IMR-90 (cell line): ENCODE measurements at regions not wholly inside any gene's neighbourhood (a gene's known extent, or its start where the extent isn't known, plus 50 kb on each side); places are given as distances from the start of the nearest gene placed in this dataset.
A peak's percentile ranks its signal among the peaks of the same experiment; 100 is the strongest.

Experiments
- ATAC-seq: fragments of 200-7000 bp; cut with Tn5 transposase; 2 replicates; pipeline ENCODE4 v1.9.1; 2020; ENCODE audit warnings: low read depth, mild to moderate bottlenecking, moderate library complexity
- BruUV-seq: library from RNA; stranded (reverse); fragments of 400-500 nt; replicated peaks from 2 replicates; lab custom pipeline; 2021; lab: Mats Ljungman, UMichigan
- CTCF ChIA-PET: fragments of 300-600 bp; formaldehyde crosslinking; extraction: SDS; loops from one replicate; lab custom pipeline; 2021; ENCODE audit warnings: antibody characterized with exemption; lab: Yijun Ruan, JAX
- POLR2A ChIA-PET: fragments of 300-600 bp; sonication (Branson Sonifier 250); formaldehyde crosslinking; loops from one replicate; lab custom pipeline; 2022; ENCODE audit warnings: antibody characterized with exemption; ENCODE audit not compliant: unreplicated experiment; lab: Charles Lee
- DNase-seq: peaks from one replicate; pipeline ENCODE4 v3.0.0; 2013
- H2AFZ ChIP-seq: replicated peaks from 2 replicates; pipeline ENCODE3; 2013; ENCODE audit warnings: low read length, mild to moderate bottlenecking; ENCODE audit not compliant: poor library complexity
- H2AK5ac ChIP-seq: 2 replicates; pipeline ENCODE4 v1.6.1; 2013; ENCODE audit warnings: low read depth, low read length, inconsistent platforms
- H2AK9ac ChIP-seq: replicated peaks from 2 replicates; pipeline ENCODE3; 2013; ENCODE audit warnings: mild to moderate bottlenecking, low read depth, low read length, moderate library complexity; ENCODE audit not compliant: poor library complexity
- H2BK120ac ChIP-seq: 2 replicates; pipeline ENCODE4 v1.6.1; 2013; ENCODE audit warnings: low read depth, low read length, inconsistent platforms
- H2BK15ac ChIP-seq: 3 replicates; pipeline ENCODE4 v1.6.1; 2013; ENCODE audit warnings: low read depth, low read length, inconsistent platforms
- H2BK20ac ChIP-seq: 2 replicates; pipeline ENCODE4 v1.6.1; 2013; ENCODE audit warnings: low read depth, mild to moderate bottlenecking, inconsistent platforms, low read length, moderate library complexity
- H2BK5ac ChIP-seq: 2 replicates; pipeline ENCODE4 v1.6.1; 2013; ENCODE audit warnings: mild to moderate bottlenecking, low read depth, low read length, inconsistent platforms; ENCODE audit not compliant: poor library complexity, severe bottlenecking
- H3K14ac ChIP-seq: replicated peaks from 2 replicates; pipeline ENCODE4 v1.6.1; 2013; ENCODE audit warnings: low read depth, low read length, inconsistent platforms
- H3K18ac ChIP-seq: 2 replicates; pipeline ENCODE4 v1.6.1; 2013; ENCODE audit warnings: low read depth, low read length, control low read depth
- H3K23ac ChIP-seq: 2 replicates; pipeline ENCODE4 v1.6.1; 2013; ENCODE audit warnings: low read depth, low read length, inconsistent platforms
- H3K27ac ChIP-seq: 2 replicates; pipeline ENCODE4 v1.5.1; 2013; ENCODE audit warnings: mild to moderate bottlenecking, control low read depth, low read length; ENCODE audit not compliant: insufficient read depth
- H3K27me3 ChIP-seq: 2 replicates; pipeline ENCODE4 v1.6.1; 2013; ENCODE audit warnings: low read length; ENCODE audit not compliant: control insufficient read depth, insufficient read depth
- H3K36me3 ChIP-seq: 2 replicates; pipeline ENCODE4 v1.6.1; 2013; ENCODE audit warnings: low read length, mixed read lengths; ENCODE audit not compliant: control insufficient read depth, insufficient read depth
- H3K4ac ChIP-seq: 2 replicates; pipeline ENCODE4 v1.6.1; 2013; ENCODE audit warnings: low read depth, low read length, inconsistent platforms
- H3K4me1 ChIP-seq: 2 replicates; pipeline ENCODE4 v1.6.1; 2013; ENCODE audit warnings: low read length, mixed read lengths; ENCODE audit not compliant: control insufficient read depth, insufficient read depth
- H3K4me2 ChIP-seq: 2 replicates; pipeline ENCODE4 v1.6.1; 2013; ENCODE audit warnings: low read depth, mild to moderate bottlenecking, control low read depth, low read length, moderate library complexity
- H3K4me3 ChIP-seq: 2 replicates; pipeline ENCODE4 v1.5.1; 2013; ENCODE audit warnings: low read depth, mild to moderate bottlenecking, control low read depth, low read length, moderate library complexity; ENCODE audit not compliant: insufficient read depth
- H3K56ac ChIP-seq: 2 replicates; pipeline ENCODE4 v1.6.1; 2013; ENCODE audit warnings: low read length, inconsistent platforms; ENCODE audit not compliant: insufficient read depth; ENCODE audit errors: extremely low read depth
- H3K79me1 ChIP-seq, 2 experiments: 2 replicates each; pipeline ENCODE4 v1.6.1; 2013; ENCODE audit warnings: low read length in 2 of 2, inconsistent platforms in 1 of 2, low read depth in 1 of 2
- H3K9ac ChIP-seq: 2 replicates; pipeline ENCODE4 v1.6.1; 2013; ENCODE audit warnings: low read depth, low read length, control low read depth
- H3K9me1 ChIP-seq: 2 replicates; pipeline ENCODE4 v1.6.1; 2013; ENCODE audit warnings: low read length, inconsistent platforms; ENCODE audit not compliant: insufficient read depth
- H3K9me3 ChIP-seq: 2 replicates; pipeline ENCODE4 v1.6.1; 2013; ENCODE audit warnings: low read length; ENCODE audit not compliant: control insufficient read depth, insufficient read depth
- H4K20me1 ChIP-seq: 2 replicates; pipeline ENCODE4 v1.6.1; 2013; ENCODE audit warnings: low read length, inconsistent platforms; ENCODE audit not compliant: insufficient read depth
- H4K5ac ChIP-seq: 2 replicates; pipeline ENCODE4 v1.6.1; 2013; ENCODE audit warnings: mild to moderate bottlenecking, low read depth, low read length, control low read depth
- H4K8ac ChIP-seq, 2 experiments: 2 replicates each; pipeline ENCODE4 v1.6.1; 2013; ENCODE audit warnings: low read depth in 2 of 2, low read length in 2 of 2, control low read depth in 1 of 2, inconsistent platforms in 1 of 2
- H4K91ac ChIP-seq: 2 replicates; pipeline ENCODE4 v1.6.1; 2013; ENCODE audit warnings: low read depth, low read length, inconsistent platforms; ENCODE audit not compliant: insufficient read depth
- FOS ChIP-seq: fragments of 150-350 bp; IDR thresholded peaks from 2 replicates; pipeline ENCODE4 v1.6.1; 2016; ENCODE audit warnings: low read depth, low read length
- MAFK ChIP-seq: IDR thresholded peaks from 2 replicates; pipeline ENCODE4 v1.6.1; 2012; ENCODE audit warnings: low read depth, low read length, improper control_type of control experiment
- MAZ ChIP-seq: IDR thresholded peaks from 2 replicates; pipeline ENCODE4 v1.6.1; 2012; ENCODE audit warnings: low read depth, mild to moderate bottlenecking, low read length, improper control_type of control experiment, moderate library complexity, borderline replicate concordance
- POLR2A ChIP-seq: IDR thresholded peaks from 2 replicates; pipeline ENCODE4 v1.6.1; 2012; ENCODE audit warnings: mild to moderate bottlenecking, low read depth, low read length
- WGBS, 2 experiments: methylation state at CpG; one replicate each; pipeline versions ENCODE4 v1.1.5 to v1.1.7; 2013; ENCODE audit warnings: missing lambda C conversion rate in 2 of 2; ENCODE audit not compliant: insufficient read length in 1 of 2; ENCODE audit errors: extremely low coverage in 2 of 2; 5-methylcytosine and 5-hydroxymethylcytosine counted together
- dilution Hi-C: fragments of 300-500 bp; cut with HindIII; formaldehyde crosslinking; loops from one replicate; pipeline ENCODE4 v1.14.3; 2018; ENCODE audit warnings: low sequenced_read_pairs; ENCODE audit not compliant: unreplicated experiment
- in situ Hi-C: fragments of 300-500 bp; cut with MboI; formaldehyde crosslinking; loops from 3 replicates; pipeline ENCODE4 v1.14.3; 2019; ENCODE audit warnings: low sequenced_read_pairs, inconsistent platforms, mixed read lengths
- intact Hi-C: fragments of 100-400 bp; cut with micrococcal nuclease; formaldehyde crosslinking; loops from 2 replicates; pipeline ENCODE4 v1.10.0; 2022
- TF ChIP-seq, protein P1 (sequence below): fragments of 150-350 bp; IDR thresholded peaks from 2 replicates; pipeline ENCODE4 v1.6.1; 2016; ENCODE audit warnings: low read depth, mild to moderate bottlenecking, low read length, moderate library complexity, borderline replicate concordance

DNA sequence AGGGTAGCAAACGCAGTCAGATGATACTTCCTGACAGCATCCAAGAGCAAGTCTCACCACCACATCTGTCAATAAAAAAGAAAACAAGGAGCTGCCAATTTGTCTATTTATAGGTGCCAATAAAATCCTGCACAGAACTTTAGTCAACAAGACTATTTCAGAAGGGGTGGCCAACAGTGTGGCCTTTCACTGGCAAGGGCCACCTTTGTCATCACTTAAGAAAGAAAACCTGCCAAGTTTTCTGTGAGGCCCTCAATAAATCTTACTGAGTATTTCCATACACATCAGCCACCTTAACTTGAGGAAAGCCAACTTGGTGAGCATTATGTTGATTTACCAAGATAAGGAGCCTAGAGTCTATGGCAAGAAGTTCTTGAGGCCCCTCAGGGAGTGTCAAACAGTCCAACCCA is 312.3 kb downstream of the ENC1 start:
- in situ Hi-C loops = no loop called here
- CTCF ChIA-PET = no interaction called here
- no peak overlapping the region for H2BK20ac ChIP-seq
- WGBS, 2 experiments = 88% methylated on average over 1 of the region's 1 CpG; no CpG with 5 or more reads in 1 of the 2 experiments
- no peak overlapping the region for H2AK5ac ChIP-seq
- H3K4me1 ChIP-seq = peaks cover 4% of the 10 kb centered on the region; the same call in 1 of the 2 replicates
- H3K27ac ChIP-seq = no peak overlapping the region
- no peak overlapping the region for H3K56ac ChIP-seq
- intact Hi-C loops = no loop called here
- H2BK120ac ChIP-seq = no peak overlapping the region
- H3K23ac ChIP-seq = no peak overlapping the region
- no peak overlapping the region for H4K91ac ChIP-seq
- 0 out of 2 replicates have a peak, but pooled peaks cover 8% of the 10 kb centered on the region for H3K9me1 ChIP-seq
- H3K18ac ChIP-seq = no peak overlapping the region
- no peaks in the 10 kb centered on the region for H3K36me3 ChIP-seq
- H2BK15ac ChIP-seq = no peak overlapping the region
- TF ChIP-seq FOS (no peak), MAFK (no peak), MAZ (no peak), POLR2A (no peak)
- TF ChIP-seq, protein P1, sequence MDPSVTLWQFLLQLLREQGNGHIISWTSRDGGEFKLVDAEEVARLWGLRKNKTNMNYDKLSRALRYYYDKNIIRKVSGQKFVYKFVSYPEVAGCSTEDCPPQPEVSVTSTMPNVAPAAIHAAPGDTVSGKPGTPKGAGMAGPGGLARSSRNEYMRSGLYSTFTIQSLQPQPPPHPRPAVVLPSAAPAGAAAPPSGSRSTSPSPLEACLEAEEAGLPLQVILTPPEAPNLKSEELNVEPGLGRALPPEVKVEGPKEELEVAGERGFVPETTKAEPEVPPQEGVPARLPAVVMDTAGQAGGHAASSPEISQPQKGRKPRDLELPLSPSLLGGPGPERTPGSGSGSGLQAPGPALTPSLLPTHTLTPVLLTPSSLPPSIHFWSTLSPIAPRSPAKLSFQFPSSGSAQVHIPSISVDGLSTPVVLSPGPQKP = no peak
- dilution Hi-C loops = no loop called here
- no peak overlapping the region for H3K9ac ChIP-seq
- H4K5ac ChIP-seq = no peak overlapping the region
- no peaks in the 10 kb centered on the region for H3K79me1 ChIP-seq
- H4K8ac ChIP-seq = no peak overlapping the region
- no peak overlapping the region for H3K4me3 ChIP-seq
- no peak overlapping the region for H2AK9ac ChIP-seq
- no peak overlapping the region for H3K4me2 ChIP-seq
- H3K9me3 ChIP-seq = no peaks in the 10 kb centered on the region
- H3K4ac ChIP-seq = no peak overlapping the region
- DNase-seq (no peak), ATAC-seq (no peak)
- no peak overlapping the region for H2BK5ac ChIP-seq
- H2AFZ ChIP-seq = no peak overlapping the region
- peaks cover 15% of the 10 kb centered on the region for H3K27me3 ChIP-seq
- POLR2A ChIA-PET = no interaction called here
- BruUV-seq = no TSS peak
- H3K14ac ChIP-seq = 0 out of 2 replicates have a peak overlapping the region, but pooled peaks have one; percentile 28
- no peaks in the 10 kb centered on the region for H4K20me1 ChIP-seq
